Stomach (tissue), 4 donors: ENCODE measurements at regions not wholly inside any gene's neighbourhood (a gene's known extent, or its start where the extent isn't known, plus 50 kb on each side); places are given as distances from the start of the nearest gene placed in this dataset.
"Not testable (repeated sequence)": the region's sequence is repeated elsewhere in the genome, so short reads cannot be mapped to it uniquely, and the experiment has no call there.

Source experiments
- POLR2A ChIP-seq, 4 donors: fragments of 450-650 bp; IDR thresholded peaks; one replicate each; pipeline ENCODE4 v1.6.1; 2016; ENCODE audit warnings: antibody characterized with exemption in 4 of 4, control low read depth in 2 of 4, mild to moderate bottlenecking in 1 of 4, moderate library complexity in 1 of 4
- TF ChIP-seq, protein P1 (sequence below), 7 experiments: fragments of 450-650 bp in 4 of 7; fragments of 200-600 bp in 3 of 7; sonication (generic) in 3 of 7; IDR thresholded peaks; one replicate each; pipeline ENCODE4 v1.5.1; 2016 to 2019; ENCODE audit warnings: antibody characterized with exemption in 7 of 7, control low read depth in 2 of 7, mild to moderate bottlenecking in 1 of 7

DNA sequence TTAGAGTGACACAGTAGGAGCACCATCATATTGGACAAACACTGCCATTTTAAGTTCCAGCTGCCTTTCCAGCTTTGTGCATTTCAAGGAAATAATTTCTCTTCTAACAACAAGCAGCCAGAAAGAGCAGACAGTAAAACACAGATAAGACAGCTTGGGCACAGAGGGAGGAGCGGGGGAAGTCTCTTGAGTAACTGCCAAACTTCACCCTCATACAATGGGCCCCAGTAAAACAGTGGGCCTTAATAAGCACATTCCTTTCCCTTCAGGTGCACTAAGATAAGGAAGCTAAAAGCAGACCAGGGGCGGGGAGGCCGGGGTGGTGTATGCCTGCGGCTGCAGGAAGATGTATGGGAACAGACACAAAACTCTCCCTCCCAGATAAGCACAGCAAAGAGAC, 53.7 kb upstream of the UXT start:
- TF ChIP-seq, protein P1, sequence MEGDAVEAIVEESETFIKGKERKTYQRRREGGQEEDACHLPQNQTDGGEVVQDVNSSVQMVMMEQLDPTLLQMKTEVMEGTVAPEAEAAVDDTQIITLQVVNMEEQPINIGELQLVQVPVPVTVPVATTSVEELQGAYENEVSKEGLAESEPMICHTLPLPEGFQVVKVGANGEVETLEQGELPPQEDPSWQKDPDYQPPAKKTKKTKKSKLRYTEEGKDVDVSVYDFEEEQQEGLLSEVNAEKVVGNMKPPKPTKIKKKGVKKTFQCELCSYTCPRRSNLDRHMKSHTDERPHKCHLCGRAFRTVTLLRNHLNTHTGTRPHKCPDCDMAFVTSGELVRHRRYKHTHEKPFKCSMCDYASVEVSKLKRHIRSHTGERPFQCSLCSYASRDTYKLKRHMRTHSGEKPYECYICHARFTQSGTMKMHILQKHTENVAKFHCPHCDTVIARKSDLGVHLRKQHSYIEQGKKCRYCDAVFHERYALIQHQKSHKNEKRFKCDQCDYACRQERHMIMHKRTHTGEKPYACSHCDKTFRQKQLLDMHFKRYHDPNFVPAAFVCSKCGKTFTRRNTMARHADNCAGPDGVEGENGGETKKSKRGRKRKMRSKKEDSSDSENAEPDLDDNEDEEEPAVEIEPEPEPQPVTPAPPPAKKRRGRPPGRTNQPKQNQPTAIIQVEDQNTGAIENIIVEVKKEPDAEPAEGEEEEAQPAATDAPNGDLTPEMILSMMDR (IDR thresholded peaks at IDR 0.05): not testable (repeated sequence)
- TF ChIP-seq POLR2A (IDR thresholded peaks at IDR 0.05): not testable (repeated sequence)
